ENCODE measurements at regions not wholly inside any gene's neighbourhood (a gene's known extent, or its start where the extent isn't known, plus 50 kb on each side); places are given as distances from the start of the nearest gene placed in this dataset.

DNA sequence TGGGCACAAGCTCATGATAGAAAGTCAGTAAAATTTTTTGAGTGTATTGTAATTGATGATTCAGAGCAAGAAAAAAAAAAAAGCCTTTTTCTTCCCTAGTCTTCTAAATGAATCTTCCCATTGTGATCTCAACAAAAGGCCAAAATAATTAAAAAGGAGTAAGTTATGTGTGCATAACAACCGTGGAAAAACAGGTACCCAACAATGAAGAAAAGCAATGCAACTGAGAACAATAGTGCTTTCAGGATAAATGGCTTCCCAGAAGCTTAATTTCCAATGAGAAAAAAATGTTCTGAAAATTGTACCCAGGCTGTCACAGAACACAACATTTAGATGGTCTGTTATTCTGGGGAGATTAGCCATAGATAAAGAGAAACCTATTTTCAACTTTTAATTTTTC, 399.0 kb upstream of the AGA start:
- TF ChIP-seq, protein P1, sequence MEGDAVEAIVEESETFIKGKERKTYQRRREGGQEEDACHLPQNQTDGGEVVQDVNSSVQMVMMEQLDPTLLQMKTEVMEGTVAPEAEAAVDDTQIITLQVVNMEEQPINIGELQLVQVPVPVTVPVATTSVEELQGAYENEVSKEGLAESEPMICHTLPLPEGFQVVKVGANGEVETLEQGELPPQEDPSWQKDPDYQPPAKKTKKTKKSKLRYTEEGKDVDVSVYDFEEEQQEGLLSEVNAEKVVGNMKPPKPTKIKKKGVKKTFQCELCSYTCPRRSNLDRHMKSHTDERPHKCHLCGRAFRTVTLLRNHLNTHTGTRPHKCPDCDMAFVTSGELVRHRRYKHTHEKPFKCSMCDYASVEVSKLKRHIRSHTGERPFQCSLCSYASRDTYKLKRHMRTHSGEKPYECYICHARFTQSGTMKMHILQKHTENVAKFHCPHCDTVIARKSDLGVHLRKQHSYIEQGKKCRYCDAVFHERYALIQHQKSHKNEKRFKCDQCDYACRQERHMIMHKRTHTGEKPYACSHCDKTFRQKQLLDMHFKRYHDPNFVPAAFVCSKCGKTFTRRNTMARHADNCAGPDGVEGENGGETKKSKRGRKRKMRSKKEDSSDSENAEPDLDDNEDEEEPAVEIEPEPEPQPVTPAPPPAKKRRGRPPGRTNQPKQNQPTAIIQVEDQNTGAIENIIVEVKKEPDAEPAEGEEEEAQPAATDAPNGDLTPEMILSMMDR (IDR thresholded peaks at IDR 0.05): no peak
- no peak for TF ChIP-seq POLR2A (IDR thresholded peaks at IDR 0.05)
- H3K4me3 ChIP-seq (ENCODE audit: low read depth, poor library complexity, severe bottlenecking): no peak overlapping the region
- intact Hi-C loops (cut with DNase I; ENCODE audit: low total_unique reads): no loop called here
- no peak for DNase-seq (ENCODE audit: low spot score in 2 of 2)
- 0 to 49% methylated on average over 1 of the region's 1 CpG for WGBS, 2 donors

DNA sequence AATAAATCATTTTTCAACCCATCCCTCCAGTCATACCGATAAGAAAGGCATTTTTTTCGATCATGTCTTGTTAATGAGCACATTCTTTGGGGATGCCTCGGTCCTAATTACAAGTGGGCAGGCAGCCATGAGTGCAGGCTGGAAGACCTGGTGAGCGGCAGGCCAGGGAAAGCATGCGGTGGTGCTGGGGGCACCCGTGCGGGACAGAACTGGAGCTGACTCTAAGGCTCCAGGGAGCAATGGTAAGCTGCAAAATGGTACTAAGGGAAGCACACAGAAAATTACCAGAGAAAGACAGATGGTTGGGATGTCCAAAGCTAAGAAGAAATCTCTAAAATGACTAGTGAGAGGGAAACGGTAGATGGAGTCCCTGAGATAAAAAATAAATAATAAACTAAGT, 411.0 kb upstream of the AGA start:
- H3K4me3 ChIP-seq (ENCODE audit: low read depth, poor library complexity, severe bottlenecking): no peak overlapping the region
- 84 to 87% methylated on average over 8 of the region's 8 CpGs for WGBS, 2 donors
- DNase-seq (ENCODE audit: low spot score in 2 of 2): no peak
- intact Hi-C loops (cut with DNase I; ENCODE audit: low total_unique reads): no loop called here
- TF ChIP-seq, protein P1 (IDR thresholded peaks at IDR 0.05): no peak
- no peak for TF ChIP-seq POLR2A (IDR thresholded peaks at IDR 0.05)

GRCh38 chr4:177855507-177856197, 413.4 kb upstream of the AGA start:
- TF ChIP-seq, protein P1 (IDR thresholded peaks at IDR 0.05): no peak
- TF ChIP-seq POLR2A (IDR thresholded peaks at IDR 0.05): no peak
- 43 to 49% methylated on average over 5 of the region's 5 CpGs for WGBS, 2 donors

DNA sequence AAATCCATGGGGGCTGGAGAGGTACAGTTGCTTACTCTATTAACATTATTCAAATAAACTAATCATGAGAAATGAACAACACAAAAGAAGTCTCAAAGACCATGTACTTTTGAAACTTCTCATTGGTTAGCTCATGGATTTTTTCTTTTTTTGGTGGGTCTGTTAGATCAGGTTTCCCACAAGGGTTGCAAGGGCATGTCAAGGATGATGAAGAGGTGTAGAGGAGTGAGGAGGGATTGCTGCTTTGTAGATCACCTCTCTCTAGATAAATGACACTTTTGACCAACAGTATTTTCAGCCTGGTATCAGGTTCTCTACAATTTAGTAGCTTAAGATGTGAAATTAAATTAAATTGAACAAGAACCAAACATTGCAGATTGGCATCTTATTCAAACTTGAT, 417.9 kb upstream of the AGA start:
- intact Hi-C loops (cut with DNase I; ENCODE audit: low total_unique reads): no loop called here
- TF ChIP-seq, protein P1 (IDR thresholded peaks at IDR 0.05): no peak
- no peak for TF ChIP-seq POLR2A (IDR thresholded peaks at IDR 0.05)
- no peak overlapping the region for H3K4me3 ChIP-seq (ENCODE audit: low read depth, poor library complexity, severe bottlenecking)
- no peak for DNase-seq (ENCODE audit: low spot score in 2 of 2)

More at GRCh38 chr4:177855507-177856197, 413.4 kb upstream of the AGA start:
- no peak overlapping the region for H3K4me3 ChIP-seq (ENCODE audit: low read depth, poor library complexity, severe bottlenecking)
- intact Hi-C loops (cut with DNase I; ENCODE audit: low total_unique reads): no loop called here
- no peak for DNase-seq (ENCODE audit: low spot score in 2 of 2)

DNA sequence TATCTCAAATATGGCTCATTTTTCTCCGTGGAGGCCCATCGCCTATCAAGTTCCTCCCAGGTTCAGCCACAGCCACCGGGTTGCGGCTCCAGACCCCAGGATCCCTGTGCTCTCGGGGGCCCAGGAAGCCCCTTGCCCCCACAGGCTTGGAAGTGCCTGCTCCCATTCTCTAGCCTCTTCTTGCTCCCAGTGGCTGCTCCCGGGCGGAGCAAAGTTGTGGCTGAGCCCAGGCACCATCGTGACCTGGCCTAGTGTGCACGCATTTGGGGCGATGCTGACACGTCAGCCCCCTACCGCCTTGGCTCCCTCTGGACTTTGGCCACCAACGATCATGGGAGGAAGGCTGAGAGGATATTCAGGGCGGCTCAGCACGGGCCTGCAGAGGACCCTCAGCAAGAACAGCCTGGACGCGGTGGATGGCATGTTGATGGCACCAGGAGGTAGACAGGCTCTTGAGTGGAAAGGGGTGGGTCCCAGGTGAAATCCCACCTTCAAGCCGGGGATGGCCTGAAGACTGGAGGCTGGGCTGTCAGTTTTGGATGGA, 419.4 kb upstream of the AGA start:
- 93 to 96% methylated on average over 18 of the region's 18 CpGs for WGBS, 2 donors
- H3K4me3 ChIP-seq (ENCODE audit: low read depth, poor library complexity, severe bottlenecking): no peak overlapping the region
- intact Hi-C loops (cut with DNase I; ENCODE audit: low total_unique reads): no loop called here
- TF ChIP-seq, protein P1 (IDR thresholded peaks at IDR 0.05): no peak
- TF ChIP-seq POLR2A (IDR thresholded peaks at IDR 0.05): no peak
- DNase-seq (ENCODE audit: low spot score in 2 of 2): no peak
